ENCODE measurements at regions not wholly inside any gene's neighbourhood (a gene's known extent, or its start where the extent isn't known, plus 50 kb on each side); places are given as distances from the start of the nearest gene placed in this dataset.

GRCh38 chr6:33947047-33947446, 143.2 kb upstream of the MLN start:
- no peaks in the 10 kb centered on the region for H3K36me3 ChIP-seq
- H3K9me3 ChIP-seq = no peaks in the 10 kb centered on the region
- no peak overlapping the region for H3K4me3 ChIP-seq
- TF ChIP-seq, protein P1, sequence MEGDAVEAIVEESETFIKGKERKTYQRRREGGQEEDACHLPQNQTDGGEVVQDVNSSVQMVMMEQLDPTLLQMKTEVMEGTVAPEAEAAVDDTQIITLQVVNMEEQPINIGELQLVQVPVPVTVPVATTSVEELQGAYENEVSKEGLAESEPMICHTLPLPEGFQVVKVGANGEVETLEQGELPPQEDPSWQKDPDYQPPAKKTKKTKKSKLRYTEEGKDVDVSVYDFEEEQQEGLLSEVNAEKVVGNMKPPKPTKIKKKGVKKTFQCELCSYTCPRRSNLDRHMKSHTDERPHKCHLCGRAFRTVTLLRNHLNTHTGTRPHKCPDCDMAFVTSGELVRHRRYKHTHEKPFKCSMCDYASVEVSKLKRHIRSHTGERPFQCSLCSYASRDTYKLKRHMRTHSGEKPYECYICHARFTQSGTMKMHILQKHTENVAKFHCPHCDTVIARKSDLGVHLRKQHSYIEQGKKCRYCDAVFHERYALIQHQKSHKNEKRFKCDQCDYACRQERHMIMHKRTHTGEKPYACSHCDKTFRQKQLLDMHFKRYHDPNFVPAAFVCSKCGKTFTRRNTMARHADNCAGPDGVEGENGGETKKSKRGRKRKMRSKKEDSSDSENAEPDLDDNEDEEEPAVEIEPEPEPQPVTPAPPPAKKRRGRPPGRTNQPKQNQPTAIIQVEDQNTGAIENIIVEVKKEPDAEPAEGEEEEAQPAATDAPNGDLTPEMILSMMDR (IDR thresholded peaks at IDR 0.05) = no peak
- no peak overlapping the region for H3K27ac ChIP-seq
- H3K4me1 ChIP-seq = no peaks in the 10 kb centered on the region
- intact Hi-C loops (cut with DNase I; ENCODE audit: low total_unique reads) = no loop called here
- DNase-seq = no peak
- peaks cover 0 to 41% of the 10 kb centered on the region in 2 donors for H3K27me3 ChIP-seq

DNA sequence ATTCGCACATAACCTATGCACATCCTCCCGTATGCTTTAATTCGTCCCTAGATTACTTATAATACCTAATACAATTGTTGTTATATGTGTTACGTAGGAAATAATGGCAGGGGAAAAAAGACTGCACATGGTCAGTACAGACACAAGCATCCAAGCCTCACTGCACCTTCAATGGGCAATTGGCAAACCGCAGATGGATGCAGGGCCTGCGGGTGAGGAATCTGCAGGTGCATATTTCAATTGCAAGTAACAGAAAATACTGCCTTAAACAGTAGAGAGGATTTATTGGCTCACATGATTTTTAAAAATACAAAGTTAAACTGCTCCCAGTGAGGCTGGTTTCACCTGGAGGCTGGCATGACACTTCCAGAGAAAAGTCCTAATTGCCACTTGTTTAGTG, 142.1 kb upstream of the MLN start:
- H3K27ac ChIP-seq = no peak overlapping the region
- TF ChIP-seq, protein P1 (IDR thresholded peaks at IDR 0.05) = no peak
- intact Hi-C loops (cut with DNase I; ENCODE audit: low total_unique reads) = no loop called here

DNA sequence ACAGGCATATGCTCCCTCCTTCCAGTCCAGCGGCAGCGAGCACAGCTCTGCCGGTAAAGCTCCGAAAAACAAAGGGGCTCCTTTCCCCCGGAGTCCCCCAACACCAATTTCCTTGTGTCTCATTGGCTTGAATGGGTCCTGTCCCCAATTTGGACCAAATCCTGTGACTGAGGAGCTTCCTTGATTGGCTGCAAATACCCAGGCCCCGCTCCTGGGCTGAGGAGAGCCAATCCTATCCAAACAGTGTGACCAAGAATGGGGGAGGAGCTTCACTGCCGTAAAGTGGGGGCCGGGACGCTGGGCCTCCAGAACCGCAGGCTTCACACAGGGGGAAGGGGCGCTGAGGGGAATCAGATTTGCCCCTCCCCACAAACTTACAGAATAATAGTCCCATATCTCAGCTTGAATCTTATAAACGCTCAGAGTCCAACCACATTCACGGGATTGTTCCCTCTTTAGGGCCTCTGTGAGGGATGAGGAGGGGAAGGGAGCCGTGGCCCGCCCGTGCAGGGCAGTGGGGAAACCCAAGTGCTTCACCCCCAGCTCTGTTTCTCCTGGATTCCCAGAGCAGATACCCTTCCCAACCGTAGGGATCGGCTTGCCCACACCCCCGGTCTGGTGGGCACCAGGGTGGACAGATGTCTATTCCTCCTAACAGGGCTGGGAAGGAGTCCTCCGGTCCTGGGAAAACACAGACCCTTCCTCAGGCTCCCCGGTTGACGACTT, 141.0 kb upstream of the MLN start:
- H3K27me3 ChIP-seq = peaks cover 0 to 28% of the 10 kb centered on the region in 2 donors
- DNase-seq = no peak
- H3K36me3 ChIP-seq = no peaks in the 10 kb centered on the region
- TF ChIP-seq, protein P1 (IDR thresholded peaks at IDR 0.05) = no peak
- no peaks in the 10 kb centered on the region for H3K4me1 ChIP-seq
- no peak overlapping the region for H3K27ac ChIP-seq
- H3K9me3 ChIP-seq = no peaks in the 10 kb centered on the region
- no peak overlapping the region for H3K4me3 ChIP-seq
- intact Hi-C loops (cut with DNase I; ENCODE audit: low total_unique reads) = no loop called here

More for the DNA sequence above, 142.1 kb upstream of the MLN start:
- DNase-seq = no peak
- Histone ChIP-seq H3K9me3 (no peaks in the 10 kb centered on the region), H3K36me3 (no peaks in the 10 kb centered on the region), H3K4me1 (no peaks in the 10 kb centered on the region), H3K4me3 (no peak overlapping the region), H3K27me3 (peaks cover 0 to 38% of the 10 kb centered on the region in 2 donors)

DNA sequence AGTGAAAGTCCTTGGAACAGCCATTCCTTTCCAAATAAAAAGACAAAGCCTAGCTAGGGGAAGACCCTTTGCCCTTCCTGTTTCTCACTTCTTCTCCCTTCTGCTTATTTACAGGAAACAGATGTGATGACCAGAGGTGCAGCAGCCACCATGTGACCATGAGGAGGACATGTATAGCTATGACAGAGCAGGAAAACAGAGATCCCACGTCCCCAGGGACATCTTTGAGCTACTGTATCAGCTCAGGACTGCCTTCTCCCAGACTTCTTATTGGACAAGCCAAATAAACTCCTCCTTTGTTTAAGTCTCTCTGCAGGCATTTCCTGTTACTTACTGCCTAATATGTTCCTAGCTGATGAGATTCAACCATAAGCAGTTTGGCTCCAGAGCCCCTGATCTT, 133.1 kb upstream of the MLN start:
- Histone ChIP-seq H3K4me1 (no peaks in the 10 kb centered on the region), H3K27ac (no peak overlapping the region), H3K9me3 (no peaks in the 10 kb centered on the region), H3K4me3 (no peak overlapping the region), H3K36me3 (no peaks in the 10 kb centered on the region), H3K27me3 (peaks cover 0 to 27% of the 10 kb centered on the region in 2 donors)
- intact Hi-C loops (cut with DNase I; ENCODE audit: low total_unique reads) = no loop called here
- DNase-seq = no peak
- TF ChIP-seq, protein P1 (IDR thresholded peaks at IDR 0.05) = no peak

- H3K4me3 ChIP-seq = no peak overlapping the region
- no peaks in the 10 kb centered on the region for H3K9me3 ChIP-seq
- TF ChIP-seq, protein P1 (IDR thresholded peaks at IDR 0.05) = no peak
- DNase-seq = no peak
- no peak overlapping the region for H3K27ac ChIP-seq
- intact Hi-C loops (cut with DNase I; ENCODE audit: low total_unique reads) = no loop called here
- peaks cover 0 to 29% of the 10 kb centered on the region in 2 donors for H3K27me3 ChIP-seq
- H3K4me1 ChIP-seq = no peaks in the 10 kb centered on the region
- no peaks in the 10 kb centered on the region for H3K36me3 ChIP-seq
Measured at GRCh38 chr6:33935439-33936080, 131.8 kb upstream of the MLN start.
